ENCODE measurements at regions not wholly inside any gene's neighbourhood (a gene's known extent, or its start where the extent isn't known, plus 50 kb on each side); places are given as distances from the start of the nearest gene placed in this dataset.

- TF ChIP-seq FOSL2 (CRISPR knock-in tag; IDR thresholded peaks at IDR 0.05) (0 out of 2 replicates have a peak, but pooled peaks have one; percentile 23), THAP7 (CRISPR knock-in tag; IDR thresholded peaks at IDR 0.05) (no peak), ZNF180 (CRISPR knock-in tag; IDR thresholded peaks at IDR 0.05; ENCODE audit: borderline replicate concordance, low read depth) (no peak), ZNF205 (CRISPR knock-in tag; IDR thresholded peaks at IDR 0.05) (no peak), NFIB (CRISPR knock-in tag; IDR thresholded peaks at IDR 0.05; ENCODE audit: borderline replicate concordance) (no peak), ZBTB37 (CRISPR knock-in tag; IDR thresholded peaks at IDR 0.05) (no peak), ZNF605 (CRISPR knock-in tag; IDR thresholded peaks at IDR 0.05) (no peak), KDM6A (CRISPR knock-in tag; IDR thresholded peaks at IDR 0.05; ENCODE audit: low read depth) (no peak), USF2 (IDR thresholded peaks at IDR 0.05; ENCODE audit: low read depth, low read length) (no peak), USF2 (CRISPR knock-in tag; IDR thresholded peaks at IDR 0.05; ENCODE audit: borderline replicate concordance) (no peak), ATAD3A (CRISPR knock-in tag; IDR thresholded peaks at IDR 0.05) (no peak), ZNF7 (CRISPR knock-in tag; IDR thresholded peaks at IDR 0.05) (no peak), JUN (CRISPR knock-in tag; IDR thresholded peaks at IDR 0.05) (no peak), ARNT2 (CRISPR knock-in tag; IDR thresholded peaks at IDR 0.05; ENCODE audit: low read depth) (no peak), ZNF138 (CRISPR knock-in tag; IDR thresholded peaks at IDR 0.05; ENCODE audit: low read depth) (no peak), MAF1 (CRISPR knock-in tag; IDR thresholded peaks at IDR 0.05; ENCODE audit: borderline replicate concordance) (no peak), DNMT3B (CRISPR knock-in tag; conservative IDR thresholded peaks at IDR 0.05) (no peak), ZNF143 (CRISPR knock-in tag; IDR thresholded peaks at IDR 0.05) (no peak), ZNF362 (CRISPR knock-in tag; IDR thresholded peaks at IDR 0.05; ENCODE audit: borderline replicate concordance) (no peak), XBP1 (CRISPR knock-in tag; IDR thresholded peaks at IDR 0.05) (no peak), U2AF1 (optimal IDR thresholded peaks at IDR 0.05; ENCODE audit: low read depth, low read length) (no peak)
- TF ChIP-seq, protein P1, sequence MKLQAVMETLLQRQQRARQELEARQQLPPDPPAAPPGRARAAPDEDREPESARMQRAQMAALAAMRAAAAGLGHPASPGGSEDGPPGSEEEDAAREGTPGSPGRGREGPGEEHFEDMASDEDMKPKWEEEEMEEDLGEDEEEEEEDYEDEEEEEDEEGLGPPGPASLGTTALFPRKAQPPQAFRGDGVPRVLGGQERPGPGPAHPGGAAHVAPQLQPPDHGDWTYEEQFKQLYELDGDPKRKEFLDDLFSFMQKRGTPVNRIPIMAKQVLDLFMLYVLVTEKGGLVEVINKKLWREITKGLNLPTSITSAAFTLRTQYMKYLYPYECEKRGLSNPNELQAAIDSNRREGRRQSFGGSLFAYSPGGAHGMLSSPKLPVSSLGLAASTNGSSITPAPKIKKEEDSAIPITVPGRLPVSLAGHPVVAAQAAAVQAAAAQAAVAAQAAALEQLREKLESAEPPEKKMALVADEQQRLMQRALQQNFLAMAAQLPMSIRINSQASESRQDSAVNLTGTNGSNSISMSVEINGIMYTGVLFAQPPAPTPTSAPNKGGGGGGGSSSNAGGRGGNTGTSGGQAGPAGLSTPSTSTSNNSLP (IDR thresholded peaks at IDR 0.05; ENCODE audit: low read depth, low read length): no peak
- TF ChIP-seq, protein P2, sequence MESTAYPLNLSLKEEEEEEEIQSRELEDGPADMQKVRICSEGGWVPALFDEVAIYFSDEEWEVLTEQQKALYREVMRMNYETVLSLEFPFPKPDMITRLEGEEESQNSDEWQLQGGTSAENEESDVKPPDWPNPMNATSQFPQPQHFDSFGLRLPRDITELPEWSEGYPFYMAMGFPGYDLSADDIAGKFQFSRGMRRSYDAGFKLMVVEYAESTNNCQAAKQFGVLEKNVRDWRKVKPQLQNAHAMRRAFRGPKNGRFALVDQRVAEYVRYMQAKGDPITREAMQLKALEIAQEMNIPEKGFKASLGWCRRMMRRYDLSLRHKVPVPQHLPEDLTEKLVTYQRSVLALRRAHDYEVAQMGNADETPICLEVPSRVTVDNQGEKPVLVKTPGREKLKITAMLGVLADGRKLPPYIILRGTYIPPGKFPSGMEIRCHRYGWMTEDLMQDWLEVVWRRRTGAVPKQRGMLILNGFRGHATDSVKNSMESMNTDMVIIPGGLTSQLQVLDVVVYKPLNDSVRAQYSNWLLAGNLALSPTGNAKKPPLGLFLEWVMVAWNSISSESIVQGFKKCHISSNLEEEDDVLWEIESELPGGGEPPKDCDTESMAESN (CRISPR knock-in tag; conservative IDR thresholded peaks at IDR 0.05): no peak
These were observed 117.9 kb upstream of the LPCAT1 start (continued) for GRCh38 chr5:1641560-1642166.

Data from HepG2 (cell line).